DND-41 (cell line): ENCODE measurements at regions not wholly inside any gene's neighbourhood (a gene's known extent, or its start where the extent isn't known, plus 50 kb on each side); places are given as distances from the start of the nearest gene placed in this dataset.

ENCODE experiments used
- ATAC-seq: fragments of 200-7000 bp; cut with Tn5 transposase; 3 replicates; pipeline ENCODE4 v1.9.1; 2021; ENCODE audit warnings: low read depth; ENCODE audit not compliant: insufficient read depth
- DNase-seq: peaks from one replicate; pipeline ENCODE4 v3.0.0-alpha.2; 2020
- H2AFZ ChIP-seq: 2 replicates; pipeline ENCODE4 v1.6.0; 2012; ENCODE audit warnings: low read depth, low read length
- H3K27ac ChIP-seq: 2 replicates; pipeline ENCODE4 v1.5.1; 2012; ENCODE audit warnings: low read length, inconsistent platforms
- H3K27me3 ChIP-seq: fragments of 200-600 bp; sonication (generic); 2 replicates; pipeline ENCODE4 v1.6.0; 2012; ENCODE audit warnings: low read length, mild to moderate bottlenecking, inconsistent platforms; ENCODE audit not compliant: insufficient read depth, poor library complexity
- H3K36me3 ChIP-seq: 2 replicates; pipeline ENCODE4 v1.5.1; 2012; ENCODE audit warnings: low read length, inconsistent platforms; ENCODE audit not compliant: insufficient read depth
- H3K4me1 ChIP-seq: 2 replicates; pipeline ENCODE4 v1.5.1; 2012; ENCODE audit warnings: mild to moderate bottlenecking, low read length; ENCODE audit not compliant: insufficient read depth
- H3K4me2 ChIP-seq: 2 replicates; pipeline ENCODE4 v1.6.0; 2012; ENCODE audit warnings: mild to moderate bottlenecking, moderate library complexity, low read length, inconsistent platforms; ENCODE audit not compliant: insufficient read depth
- H3K4me3 ChIP-seq, 2 experiments: fragments of 200-600 bp in 1 of 2; shearing (Covaris generic) in 1 of 2; 2 replicates each; pipeline ENCODE4 v1.5.1; 2012 to 2016; ENCODE audit warnings: inconsistent platforms in 2 of 2, low read length in 2 of 2, mild to moderate bottlenecking in 2 of 2, low read depth in 1 of 2, moderate library complexity in 1 of 2
- H3K79me2 ChIP-seq: 2 replicates; pipeline ENCODE4 v1.6.0; 2012; ENCODE audit warnings: low read length, inconsistent platforms; ENCODE audit not compliant: insufficient read depth
- H3K9ac ChIP-seq: 2 replicates; pipeline ENCODE4 v1.6.0; 2012; ENCODE audit warnings: low read depth, mild to moderate bottlenecking, inconsistent platforms, low read length, moderate library complexity
- H3K9me3 ChIP-seq: 2 replicates; pipeline ENCODE4 v1.5.1; 2012; ENCODE audit warnings: low read length, moderate library complexity, mild to moderate bottlenecking, inconsistent platforms; ENCODE audit not compliant: insufficient read depth, severe bottlenecking
- H4K20me1 ChIP-seq: 2 replicates; pipeline ENCODE4 v1.6.0; 2012; ENCODE audit warnings: low read length; ENCODE audit not compliant: insufficient read depth
- EZH2 ChIP-seq: IDR thresholded peaks from 3 replicates; pipeline ENCODE4 v1.6.1; 2012; ENCODE audit warnings: borderline replicate concordance, low read depth, mild to moderate bottlenecking, moderate library complexity, low read length, inconsistent platforms; ENCODE audit not compliant: severe bottlenecking
- TF ChIP-seq, protein P1 (sequence below): IDR thresholded peaks from 2 replicates; pipeline ENCODE4 v1.5.1; 2012; ENCODE audit warnings: borderline replicate concordance, low read length, moderate library complexity, mild to moderate bottlenecking; ENCODE audit not compliant: poor library complexity, severe bottlenecking; ENCODE audit errors: extremely low read depth

DNA sequence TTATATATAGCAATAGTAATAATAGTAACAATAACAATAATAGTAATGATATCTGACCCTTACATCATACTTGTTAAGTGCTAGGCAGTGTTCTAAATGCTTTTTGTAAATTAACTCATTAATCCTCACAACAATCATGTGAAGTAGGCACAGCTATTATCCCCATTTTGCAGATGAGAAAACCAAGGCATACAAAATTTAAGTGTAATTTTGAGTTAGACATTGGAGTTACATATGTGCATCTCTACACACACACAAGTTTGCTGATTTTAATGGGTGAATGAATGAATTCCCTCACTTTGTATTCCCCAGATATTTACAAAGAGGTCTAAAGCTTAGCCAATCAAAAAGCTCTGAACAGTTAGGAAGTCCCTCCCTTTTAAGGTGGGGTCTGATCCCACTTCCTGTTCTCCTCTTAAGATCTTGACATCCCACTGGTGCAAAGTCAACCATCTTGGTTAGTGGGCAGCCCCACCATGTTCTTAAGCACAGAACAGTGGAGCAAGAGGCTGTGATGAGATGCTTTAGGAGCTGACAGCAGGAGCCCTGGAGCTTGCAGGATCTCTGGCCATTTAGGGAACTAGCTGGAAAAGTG is 85.3 kb upstream of the FOXP4 start:
- no peak for DNase-seq
- no peaks in the 10 kb centered on the region for H3K36me3 ChIP-seq
- no peaks in the 10 kb centered on the region for H3K27me3 ChIP-seq
- H3K79me2 ChIP-seq, result no peaks in the 10 kb centered on the region
- no peaks in the 10 kb centered on the region for H3K4me1 ChIP-seq
- no peak overlapping the region for H3K9ac ChIP-seq
- peak; percentile 72 for ATAC-seq
- no peak overlapping the region for H2AFZ ChIP-seq
- H3K9me3 ChIP-seq, result no peaks in the 10 kb centered on the region
- no peak overlapping the region for H3K27ac ChIP-seq
- no peak overlapping the region for H3K4me3 ChIP-seq
- H3K4me2 ChIP-seq, result no peak overlapping the region
- TF ChIP-seq EZH2, result no peak
- TF ChIP-seq, protein P1, sequence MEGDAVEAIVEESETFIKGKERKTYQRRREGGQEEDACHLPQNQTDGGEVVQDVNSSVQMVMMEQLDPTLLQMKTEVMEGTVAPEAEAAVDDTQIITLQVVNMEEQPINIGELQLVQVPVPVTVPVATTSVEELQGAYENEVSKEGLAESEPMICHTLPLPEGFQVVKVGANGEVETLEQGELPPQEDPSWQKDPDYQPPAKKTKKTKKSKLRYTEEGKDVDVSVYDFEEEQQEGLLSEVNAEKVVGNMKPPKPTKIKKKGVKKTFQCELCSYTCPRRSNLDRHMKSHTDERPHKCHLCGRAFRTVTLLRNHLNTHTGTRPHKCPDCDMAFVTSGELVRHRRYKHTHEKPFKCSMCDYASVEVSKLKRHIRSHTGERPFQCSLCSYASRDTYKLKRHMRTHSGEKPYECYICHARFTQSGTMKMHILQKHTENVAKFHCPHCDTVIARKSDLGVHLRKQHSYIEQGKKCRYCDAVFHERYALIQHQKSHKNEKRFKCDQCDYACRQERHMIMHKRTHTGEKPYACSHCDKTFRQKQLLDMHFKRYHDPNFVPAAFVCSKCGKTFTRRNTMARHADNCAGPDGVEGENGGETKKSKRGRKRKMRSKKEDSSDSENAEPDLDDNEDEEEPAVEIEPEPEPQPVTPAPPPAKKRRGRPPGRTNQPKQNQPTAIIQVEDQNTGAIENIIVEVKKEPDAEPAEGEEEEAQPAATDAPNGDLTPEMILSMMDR, result no peak
- H4K20me1 ChIP-seq, result no peaks in the 10 kb centered on the region

GRCh38 chr6:41462033-41462432 is 84.1 kb upstream of the FOXP4 start:
- Histone ChIP-seq H2AFZ (no peak overlapping the region), H4K20me1 (no peaks in the 10 kb centered on the region), H3K4me2 (no peak overlapping the region), H3K36me3 (no peaks in the 10 kb centered on the region), H3K27me3 (no peaks in the 10 kb centered on the region), H3K9ac (no peak overlapping the region), H3K79me2 (no peaks in the 10 kb centered on the region), H3K4me3 (no peak overlapping the region), H3K4me1 (no peaks in the 10 kb centered on the region), H3K9me3 (no peaks in the 10 kb centered on the region), H3K27ac (no peak overlapping the region)
- TF ChIP-seq EZH2, result no peak
- TF ChIP-seq, protein P1, result no peak
- ATAC-seq (no peak), DNase-seq (no peak)

GRCh38 chr6:41463062-41463930 is 82.9 kb upstream of the FOXP4 start:
- H3K9me3 ChIP-seq, result no peaks in the 10 kb centered on the region
- H3K4me2 ChIP-seq, result no peak overlapping the region
- ATAC-seq, result no peak
- TF ChIP-seq, protein P1, result no peak
- TF ChIP-seq EZH2, result no peak
- H3K4me1 ChIP-seq, result no peaks in the 10 kb centered on the region
- no peak overlapping the region for H3K4me3 ChIP-seq
- H3K79me2 ChIP-seq, result no peaks in the 10 kb centered on the region
- no peak overlapping the region for H3K9ac ChIP-seq
- DNase-seq, result no peak
- no peak overlapping the region for H2AFZ ChIP-seq
- H3K27me3 ChIP-seq, result no peaks in the 10 kb centered on the region
- H3K27ac ChIP-seq, result no peak overlapping the region
- H3K36me3 ChIP-seq, result no peaks in the 10 kb centered on the region
- no peaks in the 10 kb centered on the region for H4K20me1 ChIP-seq
